ENCODE measurements at regions not wholly inside any gene's neighbourhood (a gene's known extent, or its start where the extent isn't known, plus 50 kb on each side); places are given as distances from the start of the nearest gene placed in this dataset.

- no peak for DNase-seq (ENCODE audit: extremely low read depth, low read depth)
- no peak for TF ChIP-seq CTCF (IDR thresholded peaks at IDR 0.05; ENCODE audit: low read depth, low read length)
Observed at GRCh38 chr4:181701894-181702293, 541.3 kb upstream of the TENM3 start.

- TF ChIP-seq CTCF (IDR thresholded peaks at IDR 0.05; ENCODE audit: low read depth, low read length) = no peak
- DNase-seq (ENCODE audit: extremely low read depth, low read depth) = no peak
Observed at GRCh38 chr4:181702864-181703495, 540.2 kb upstream of the TENM3 start.

GRCh38 chr4:181710143-181710542, 533.1 kb upstream of the TENM3 start:
- DNase-seq (ENCODE audit: extremely low read depth, low read depth) = no peak
- TF ChIP-seq CTCF (IDR thresholded peaks at IDR 0.05; ENCODE audit: low read depth, low read length) = no peak

GRCh38 chr4:181711387-181711786, 531.8 kb upstream of the TENM3 start:
- DNase-seq (ENCODE audit: extremely low read depth, low read depth) = no peak
- no peak for TF ChIP-seq CTCF (IDR thresholded peaks at IDR 0.05; ENCODE audit: low read depth, low read length)

GRCh38 chr4:181728305-181728966, 514.8 kb upstream of the TENM3 start:
- no peak for DNase-seq (ENCODE audit: extremely low read depth, low read depth)
- TF ChIP-seq CTCF (IDR thresholded peaks at IDR 0.05; ENCODE audit: low read depth, low read length) = no peak

GRCh38 chr4:181731900-181732299, 511.3 kb upstream of the TENM3 start:
- no peak for TF ChIP-seq CTCF (IDR thresholded peaks at IDR 0.05; ENCODE audit: low read depth, low read length)
- no peak for DNase-seq (ENCODE audit: extremely low read depth, low read depth)

- no peak for TF ChIP-seq CTCF (IDR thresholded peaks at IDR 0.05; ENCODE audit: low read depth, low read length)
- no peak for DNase-seq (ENCODE audit: extremely low read depth, low read depth)
Observed at GRCh38 chr4:181737744-181738143, 505.5 kb upstream of the TENM3 start.
